Activated CD8-positive, alpha-beta T cell treated with anti-CD3 and anti-CD28 coated beads for 36 hours (primary cell): ENCODE measurements at regions not wholly inside any gene's neighbourhood (a gene's known extent, or its start where the extent isn't known, plus 50 kb on each side); places are given as distances from the start of the nearest gene placed in this dataset.

ENCODE experiments used
- ATAC-seq: fragments of 200-7000 bp; cut with Tn5 transposase; one replicate; pipeline ENCODE4 v1.10.0; 2021; ENCODE audit warnings: mild to moderate bottlenecking, moderate library complexity
- CTCF ChIA-PET: fragments of 350-600 bp; sonication (Branson Sonifier 250); formaldehyde crosslinking; loops from one replicate; lab custom pipeline; 2021; ENCODE audit warnings: antibody characterized with exemption; lab: Charles Lee
- POLR2A ChIA-PET: fragments of 350-600 bp; sonication (Branson Sonifier 250); formaldehyde crosslinking; loops from one replicate; lab custom pipeline; 2021; ENCODE audit warnings: antibody characterized with exemption; lab: Charles Lee
- DNase-seq: peaks from one replicate; pipeline ENCODE4 v3.0.0-alpha.2; 2020
- H3K27ac Mint-ChIP-seq: one replicate; pipeline ENCODE4 v1.8.0; 2021; ENCODE audit warnings: mild to moderate bottlenecking, mixed read lengths
- H3K27me3 Mint-ChIP-seq: one replicate; pipeline ENCODE4 v1.8.0; 2021; ENCODE audit warnings: mixed read lengths
- H3K36me3 Mint-ChIP-seq: one replicate; pipeline ENCODE4 v1.8.0; 2021; ENCODE audit warnings: low read depth, mixed read lengths
- H3K4me1 Mint-ChIP-seq: one replicate; pipeline ENCODE4 v1.8.0; 2021; ENCODE audit warnings: low read depth, mixed read lengths
- H3K4me3 Mint-ChIP-seq: one replicate; pipeline ENCODE4 v1.8.0; 2021; ENCODE audit warnings: mild to moderate bottlenecking, moderate library complexity, mixed read lengths
- H3K9me3 Mint-ChIP-seq: one replicate; pipeline ENCODE4 v1.8.0; 2021; ENCODE audit warnings: mixed read lengths
- intact Hi-C: fragments of 100-400 bp; cut with micrococcal nuclease; formaldehyde crosslinking; loops from one replicate; pipeline ENCODE4 v1.10.0; 2022
- TF ChIP-seq, protein P1 (sequence below): fragments of 200-600 bp; IDR thresholded peaks from one replicate; pipeline ENCODE4 v1.8.0; 2022; ENCODE audit warnings: antibody characterized with exemption, mild to moderate bottlenecking

DNA sequence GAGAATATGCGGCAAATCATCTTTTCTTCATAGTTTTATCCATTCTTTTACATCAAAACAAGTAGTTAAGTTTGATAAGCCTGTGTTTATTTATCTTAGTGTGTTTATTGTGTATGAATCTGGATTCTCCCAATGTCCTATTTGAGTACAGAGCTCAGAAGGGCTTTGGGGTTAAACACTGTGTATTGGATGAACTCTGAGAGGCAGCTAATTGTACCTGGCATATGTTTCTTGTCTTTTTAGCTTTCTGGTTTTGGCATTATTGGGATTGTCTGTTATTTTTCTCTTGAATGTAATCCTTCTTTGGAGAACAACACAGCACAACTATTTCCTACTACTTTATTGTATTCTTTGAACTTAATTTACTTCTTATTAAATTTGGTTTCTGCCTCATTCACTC, 906.9 kb downstream of the ADGRL2 start:
- Mint-ChIP-seq H3K36me3 (no peaks in the 10 kb centered on the region), H3K9me3 (peaks cover 2% of the 10 kb centered on the region), H3K27ac (no peak overlapping the region), H3K4me3 (no peak overlapping the region), H3K4me1 (no peaks in the 10 kb centered on the region), H3K27me3 (no peaks in the 10 kb centered on the region)
- ChIA-PET CTCF (no interaction called here), POLR2A (no interaction called here)
- no peak for DNase-seq
- TF ChIP-seq, protein P1, sequence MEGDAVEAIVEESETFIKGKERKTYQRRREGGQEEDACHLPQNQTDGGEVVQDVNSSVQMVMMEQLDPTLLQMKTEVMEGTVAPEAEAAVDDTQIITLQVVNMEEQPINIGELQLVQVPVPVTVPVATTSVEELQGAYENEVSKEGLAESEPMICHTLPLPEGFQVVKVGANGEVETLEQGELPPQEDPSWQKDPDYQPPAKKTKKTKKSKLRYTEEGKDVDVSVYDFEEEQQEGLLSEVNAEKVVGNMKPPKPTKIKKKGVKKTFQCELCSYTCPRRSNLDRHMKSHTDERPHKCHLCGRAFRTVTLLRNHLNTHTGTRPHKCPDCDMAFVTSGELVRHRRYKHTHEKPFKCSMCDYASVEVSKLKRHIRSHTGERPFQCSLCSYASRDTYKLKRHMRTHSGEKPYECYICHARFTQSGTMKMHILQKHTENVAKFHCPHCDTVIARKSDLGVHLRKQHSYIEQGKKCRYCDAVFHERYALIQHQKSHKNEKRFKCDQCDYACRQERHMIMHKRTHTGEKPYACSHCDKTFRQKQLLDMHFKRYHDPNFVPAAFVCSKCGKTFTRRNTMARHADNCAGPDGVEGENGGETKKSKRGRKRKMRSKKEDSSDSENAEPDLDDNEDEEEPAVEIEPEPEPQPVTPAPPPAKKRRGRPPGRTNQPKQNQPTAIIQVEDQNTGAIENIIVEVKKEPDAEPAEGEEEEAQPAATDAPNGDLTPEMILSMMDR = no peak
- intact Hi-C loops = no loop called here
- no peak for ATAC-seq

DNA sequence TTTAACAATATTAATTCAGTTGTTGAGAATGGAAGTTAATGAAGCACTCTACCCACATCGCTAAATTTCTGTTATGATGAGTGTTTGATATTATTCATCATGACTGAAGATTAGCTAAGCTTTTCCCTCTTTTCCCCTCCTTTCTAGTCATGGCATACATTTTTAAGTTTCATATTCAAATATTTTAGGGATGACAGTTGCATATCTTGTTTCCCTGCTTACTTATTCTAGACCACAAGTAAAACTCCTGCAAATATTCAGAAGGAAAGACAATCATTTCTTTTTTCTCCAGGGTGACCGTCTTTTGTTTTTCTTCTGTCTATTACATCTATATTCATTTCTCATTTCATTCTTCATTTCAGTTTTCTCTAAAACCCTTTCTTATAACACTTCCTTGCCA, 906.0 kb downstream of the ADGRL2 start:
- CTCF ChIA-PET = no interaction called here

DNA sequence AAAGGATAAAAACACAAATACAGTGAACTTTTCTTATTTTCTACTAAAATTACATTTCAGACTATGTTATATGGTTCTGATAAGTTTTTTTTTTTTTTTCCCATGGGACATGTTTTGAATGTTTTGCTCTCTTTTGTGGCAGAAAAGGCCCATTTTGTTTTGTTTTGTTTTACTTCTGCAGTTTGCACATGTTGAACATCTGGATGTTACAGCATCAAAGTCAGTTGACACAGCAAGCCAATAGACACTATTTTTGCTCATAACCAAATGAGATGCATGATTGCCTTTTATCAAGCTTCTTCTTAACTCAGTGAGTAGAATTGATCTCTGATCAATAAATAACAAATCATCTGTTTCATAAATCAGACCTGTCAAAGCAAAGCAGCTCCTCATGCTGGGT, 904.2 kb downstream of the ADGRL2 start:
- intact Hi-C loops = no loop called here
- TF ChIP-seq, protein P1 = no peak
- DNase-seq (no peak), ATAC-seq (no peak)
- no peaks in the 10 kb centered on the region for H3K27me3 Mint-ChIP-seq
- no peak overlapping the region for H3K4me3 Mint-ChIP-seq
- CTCF ChIA-PET = no interaction called here
- no peaks in the 10 kb centered on the region for H3K9me3 Mint-ChIP-seq
- POLR2A ChIA-PET = no interaction called here
- no peak overlapping the region for H3K27ac Mint-ChIP-seq
- no peaks in the 10 kb centered on the region for H3K4me1 Mint-ChIP-seq
- no peaks in the 10 kb centered on the region for H3K36me3 Mint-ChIP-seq

More for the DNA sequence above, 906.0 kb downstream of the ADGRL2 start:
- no peak overlapping the region for H3K27ac Mint-ChIP-seq
- no peak for ATAC-seq
- no peak for DNase-seq
- H3K36me3 Mint-ChIP-seq = no peaks in the 10 kb centered on the region
- no peak overlapping the region for H3K4me3 Mint-ChIP-seq
- no peaks in the 10 kb centered on the region for H3K4me1 Mint-ChIP-seq
- TF ChIP-seq, protein P1 = no peak
- H3K27me3 Mint-ChIP-seq = no peaks in the 10 kb centered on the region
- POLR2A ChIA-PET = no interaction called here
- no peaks in the 10 kb centered on the region for H3K9me3 Mint-ChIP-seq
- intact Hi-C loops = no loop called here

DNA sequence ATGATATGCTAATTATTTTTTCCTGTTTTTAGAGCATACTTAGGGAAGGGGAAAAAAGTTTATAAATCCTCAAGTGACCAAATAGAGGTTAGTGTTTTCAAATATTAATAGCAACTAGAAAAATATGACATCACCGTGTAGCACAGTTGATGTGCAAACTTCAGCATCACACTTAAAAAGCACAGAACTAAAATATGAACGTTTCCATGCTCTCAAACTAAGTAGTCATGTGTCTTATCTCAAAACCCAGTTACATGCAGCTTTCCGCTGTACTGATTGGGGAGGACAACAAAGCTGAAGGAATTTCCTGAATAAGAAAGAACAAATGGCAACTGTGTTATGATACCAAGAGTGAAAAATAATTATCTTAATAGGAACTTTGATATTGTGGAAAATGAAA, 903.7 kb downstream of the ADGRL2 start:
- no peaks in the 10 kb centered on the region for H3K9me3 Mint-ChIP-seq
- H3K4me1 Mint-ChIP-seq = no peaks in the 10 kb centered on the region
- POLR2A ChIA-PET = no interaction called here
- no peaks in the 10 kb centered on the region for H3K27me3 Mint-ChIP-seq
- H3K27ac Mint-ChIP-seq = no peak overlapping the region
- TF ChIP-seq, protein P1 = no peak
- CTCF ChIA-PET = no interaction called here
- DNase-seq = no peak
- ATAC-seq = no peak
- intact Hi-C loops = no loop called here
- H3K36me3 Mint-ChIP-seq = no peaks in the 10 kb centered on the region
- H3K4me3 Mint-ChIP-seq = no peak overlapping the region

DNA sequence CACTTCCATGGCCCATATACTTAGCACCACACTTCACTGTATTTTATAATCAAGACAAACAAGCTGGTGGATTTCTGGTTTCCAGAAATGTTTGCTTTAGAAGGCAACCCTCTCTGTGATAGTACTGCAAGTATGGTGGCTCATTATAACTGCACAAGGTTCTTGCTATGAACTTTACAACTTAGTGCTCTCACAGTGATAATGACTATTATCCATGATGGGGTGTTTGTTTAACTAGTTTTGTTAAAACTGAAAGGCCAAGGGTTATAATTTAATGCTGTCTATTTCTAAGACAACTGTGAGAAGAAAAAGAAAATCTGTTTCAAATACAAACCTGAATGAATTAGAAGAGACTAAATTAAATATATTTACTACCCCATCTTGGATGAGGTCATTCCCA, 903.2 kb downstream of the ADGRL2 start:
- no peaks in the 10 kb centered on the region for H3K36me3 Mint-ChIP-seq
- ATAC-seq (no peak), DNase-seq (no peak)
- no peak overlapping the region for H3K27ac Mint-ChIP-seq
- intact Hi-C loops = no loop called here
- H3K27me3 Mint-ChIP-seq = no peaks in the 10 kb centered on the region
- H3K9me3 Mint-ChIP-seq = no peaks in the 10 kb centered on the region
- no peak overlapping the region for H3K4me3 Mint-ChIP-seq
- TF ChIP-seq, protein P1 = no peak
- ChIA-PET POLR2A (no interaction called here), CTCF (no interaction called here)
- no peaks in the 10 kb centered on the region for H3K4me1 Mint-ChIP-seq
